ENCODE measurements at regions not wholly inside any gene's neighbourhood (a gene's known extent, or its start where the extent isn't known, plus 50 kb on each side); places are given as distances from the start of the nearest gene placed in this dataset.

- Histone ChIP-seq H3K36me3 (no peaks in the 10 kb centered on the region), H3K9me3 (no peaks in the 10 kb centered on the region), H3K4me3 (no peak overlapping the region), H3K27me3 (no peaks in the 10 kb centered on the region), H3K27ac (no peak overlapping the region), H3K4me1 (no peaks in the 10 kb centered on the region)
- TF ChIP-seq POLR2AphosphoS5 (IDR thresholded peaks at IDR 0.05) (no peak), POLR2A (IDR thresholded peaks at IDR 0.05) (no peak)
- TF ChIP-seq, protein P1, sequence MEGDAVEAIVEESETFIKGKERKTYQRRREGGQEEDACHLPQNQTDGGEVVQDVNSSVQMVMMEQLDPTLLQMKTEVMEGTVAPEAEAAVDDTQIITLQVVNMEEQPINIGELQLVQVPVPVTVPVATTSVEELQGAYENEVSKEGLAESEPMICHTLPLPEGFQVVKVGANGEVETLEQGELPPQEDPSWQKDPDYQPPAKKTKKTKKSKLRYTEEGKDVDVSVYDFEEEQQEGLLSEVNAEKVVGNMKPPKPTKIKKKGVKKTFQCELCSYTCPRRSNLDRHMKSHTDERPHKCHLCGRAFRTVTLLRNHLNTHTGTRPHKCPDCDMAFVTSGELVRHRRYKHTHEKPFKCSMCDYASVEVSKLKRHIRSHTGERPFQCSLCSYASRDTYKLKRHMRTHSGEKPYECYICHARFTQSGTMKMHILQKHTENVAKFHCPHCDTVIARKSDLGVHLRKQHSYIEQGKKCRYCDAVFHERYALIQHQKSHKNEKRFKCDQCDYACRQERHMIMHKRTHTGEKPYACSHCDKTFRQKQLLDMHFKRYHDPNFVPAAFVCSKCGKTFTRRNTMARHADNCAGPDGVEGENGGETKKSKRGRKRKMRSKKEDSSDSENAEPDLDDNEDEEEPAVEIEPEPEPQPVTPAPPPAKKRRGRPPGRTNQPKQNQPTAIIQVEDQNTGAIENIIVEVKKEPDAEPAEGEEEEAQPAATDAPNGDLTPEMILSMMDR (IDR thresholded peaks at IDR 0.05) = no peak
- no peak for DNase-seq (ENCODE audit: low spot score in 2 of 2)
- intact Hi-C loops (cut with DNase I; ENCODE audit: low total_unique reads) = no loop called here
These were observed 582.6 kb downstream of the PSAT1 start for GRCh38 chr9:78879324-78880100.

- Histone ChIP-seq H3K9me3 (no peaks in the 10 kb centered on the region), H3K4me3 (no peak overlapping the region), H3K4me1 (no peaks in the 10 kb centered on the region), H3K27ac (no peak overlapping the region), H3K27me3 (no peaks in the 10 kb centered on the region), H3K36me3 (no peaks in the 10 kb centered on the region)
- no peak for TF ChIP-seq POLR2AphosphoS5 (IDR thresholded peaks at IDR 0.05)
- TF ChIP-seq, protein P1 (IDR thresholded peaks at IDR 0.05) = no peak
- no peak for TF ChIP-seq POLR2A (IDR thresholded peaks at IDR 0.05)
- intact Hi-C loops (cut with DNase I; ENCODE audit: low total_unique reads) = no loop called here
- DNase-seq (ENCODE audit: low spot score in 2 of 2) = no peak
These were observed 584.4 kb downstream of the PSAT1 start for GRCh38 chr9:78881295-78881694.

- no peak overlapping the region for H3K27ac ChIP-seq
- no peaks in the 10 kb centered on the region for H3K9me3 ChIP-seq
- H3K4me1 ChIP-seq = no peaks in the 10 kb centered on the region
- no peak overlapping the region for H3K4me3 ChIP-seq
- no peaks in the 10 kb centered on the region for H3K36me3 ChIP-seq
- intact Hi-C loops (cut with DNase I; ENCODE audit: low total_unique reads) = no loop called here
- H3K27me3 ChIP-seq = no peaks in the 10 kb centered on the region
- DNase-seq (ENCODE audit: low spot score in 2 of 2) = no peak
- TF ChIP-seq, protein P1 (IDR thresholded peaks at IDR 0.05) = no peak
- TF ChIP-seq POLR2AphosphoS5 (IDR thresholded peaks at IDR 0.05) (no peak), POLR2A (IDR thresholded peaks at IDR 0.05) (no peak)
These were observed 585.6 kb downstream of the PSAT1 start for GRCh38 chr9:78882481-78882880.

- Histone ChIP-seq H3K4me3 (no peak overlapping the region), H3K27me3 (no peaks in the 10 kb centered on the region), H3K9me3 (no peaks in the 10 kb centered on the region), H3K36me3 (no peaks in the 10 kb centered on the region), H3K27ac (no peak overlapping the region), H3K4me1 (no peaks in the 10 kb centered on the region)
- DNase-seq (ENCODE audit: low spot score in 2 of 2) = no peak
- intact Hi-C loops (cut with DNase I; ENCODE audit: low total_unique reads) = no loop called here
- TF ChIP-seq POLR2A (IDR thresholded peaks at IDR 0.05) (no peak), POLR2AphosphoS5 (IDR thresholded peaks at IDR 0.05) (no peak)
- TF ChIP-seq, protein P1 (IDR thresholded peaks at IDR 0.05) = no peak
These were observed 587.8 kb downstream of the PSAT1 start for GRCh38 chr9:78884611-78885150.

- Histone ChIP-seq H3K27me3 (no peaks in the 10 kb centered on the region), H3K9me3 (peaks cover 0 to 5% of the 10 kb centered on the region in 2 donors), H3K4me1 (no peaks in the 10 kb centered on the region), H3K27ac (no peak overlapping the region), H3K36me3 (no peaks in the 10 kb centered on the region), H3K4me3 (no peak overlapping the region)
- TF ChIP-seq, protein P1 (IDR thresholded peaks at IDR 0.05) = no peak
- TF ChIP-seq POLR2A (IDR thresholded peaks at IDR 0.05) (no peak), POLR2AphosphoS5 (IDR thresholded peaks at IDR 0.05) (no peak)
- intact Hi-C loops (cut with DNase I; ENCODE audit: low total_unique reads) = no loop called here
- DNase-seq (ENCODE audit: low spot score in 2 of 2) = no peak
These were observed 595.3 kb downstream of the PSAT1 start for GRCh38 chr9:78892182-78892581.

All from breast epithelium (tissue), 4 donors.